HG03469 (cell line): ENCODE measurements at regions not wholly inside any gene's neighbourhood (a gene's known extent, or its start where the extent isn't known, plus 50 kb on each side); places are given as distances from the start of the nearest gene placed in this dataset.

Source experiments
- ATAC-seq: cut with Tn5 transposase; IDR thresholded peaks from one replicate; pipeline ENCODE4 v1.9.1; 2021; ENCODE audit warnings: mild to moderate bottlenecking, moderate library complexity, moderate number of reproducible peaks; ENCODE audit not compliant: unreplicated experiment

- ATAC-seq: no peak
Measured at GRCh38 chr10:111706331-111706730, 477.2 kb downstream of the GPAM start.

- ATAC-seq: no peak
Measured at GRCh38 chr10:111707076-111707475, 476.5 kb downstream of the GPAM start.

GRCh38 chr10:111709603-111710002, 474.0 kb downstream of the GPAM start:
- ATAC-seq: no peak

- ATAC-seq: no peak
Measured at GRCh38 chr10:111716032-111716431, 467.5 kb downstream of the GPAM start.

GRCh38 chr10:111724121-111724520, 459.4 kb downstream of the GPAM start:
- ATAC-seq: no peak

GRCh38 chr10:111725050-111725449, 458.5 kb downstream of the GPAM start:
- no peak for ATAC-seq

- no peak for ATAC-seq
Measured at GRCh38 chr10:111732166-111732785, 451.3 kb downstream of the GPAM start.

GRCh38 chr10:111739125-111739873, 444.3 kb downstream of the GPAM start:
- ATAC-seq: no peak

- no peak for ATAC-seq
Measured at GRCh38 chr10:111739874-111740139, 443.8 kb downstream of the GPAM start.

- ATAC-seq: no peak
Measured at GRCh38 chr10:111745982-111746381, 437.6 kb downstream of the GPAM start.

- ATAC-seq: no peak
Measured at GRCh38 chr10:111747751-111748150, 435.8 kb downstream of the GPAM start.

- ATAC-seq: no peak
Measured at GRCh38 chr10:111748184-111748583, 435.4 kb downstream of the GPAM start.

GRCh38 chr10:111750165-111750849, 433.3 kb downstream of the GPAM start:
- ATAC-seq: no peak

- no peak for ATAC-seq
Measured at GRCh38 chr10:111756217-111757061, 427.1 kb downstream of the GPAM start.

- no peak for ATAC-seq
Measured at GRCh38 chr10:111758593-111758992, 425.0 kb downstream of the GPAM start.

GRCh38 chr10:111762114-111762513, 421.5 kb downstream of the GPAM start:
- ATAC-seq: no peak

- ATAC-seq: no peak
Measured at GRCh38 chr10:111765216-111765615, 418.3 kb downstream of the GPAM start.

- ATAC-seq: no peak
Measured at GRCh38 chr10:111766464-111766863, 417.1 kb downstream of the GPAM start.

GRCh38 chr10:111767661-111768060, 415.9 kb downstream of the GPAM start:
- ATAC-seq: no peak

- ATAC-seq: no peak
Measured at GRCh38 chr10:111773950-111774349, 409.6 kb downstream of the GPAM start.

- no peak for ATAC-seq
Measured at GRCh38 chr10:111774486-111774885, 409.1 kb downstream of the GPAM start.
